ENCODE measurements at regions not wholly inside any gene's neighbourhood (a gene's known extent, or its start where the extent isn't known, plus 50 kb on each side); places are given as distances from the start of the nearest gene placed in this dataset.

DNA sequence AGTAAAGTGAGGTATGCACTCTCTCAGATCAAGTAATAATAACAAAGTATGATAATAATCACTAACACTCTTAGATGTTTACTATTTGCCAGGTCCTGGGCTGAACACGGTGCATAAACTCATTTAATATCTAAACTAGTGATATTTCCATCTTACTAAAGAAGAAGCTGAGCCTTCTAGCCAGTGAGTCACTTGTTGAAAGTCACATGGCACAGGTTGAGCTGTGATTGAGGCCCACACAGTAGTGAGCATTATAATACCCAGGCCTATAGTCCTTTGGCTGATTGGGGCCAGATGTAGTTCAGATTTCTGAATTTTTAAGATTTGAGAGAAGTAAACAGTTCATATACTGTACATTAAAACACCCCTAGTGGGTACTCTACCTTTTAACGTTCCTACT is 93.2 kb upstream of the CCDC80 start:
- peak overlapping the region; percentile 99 for H2AFZ ChIP-seq (ENCODE audit: low read depth, low read length, poor library complexity, severe bottlenecking)
- no peaks in the 10 kb centered on the region for H4K20me1 ChIP-seq (ENCODE audit: insufficient read depth)
- ATAC-seq (no peak), DNase-seq (ENCODE audit: low read depth, low spot score) (no peak)
- intact Hi-C loops (cut with micrococcal nuclease), result loop anchor here (1.0 to 2.0 kb wide), 3 partner anchors 81 to 245 kb away; no protein-coding TSS in a partner anchor
- no peaks in the 10 kb centered on the region for H3K9me3 ChIP-seq (ENCODE audit: control insufficient read depth in 1 of 2, insufficient read depth in 1 of 2, low read depth in 1 of 2, low read length in 2 of 2)
- ChIA-PET RAD21 (ENCODE audit: low non-redundant PET in 1 of 2, low total read pairs in 2 of 2, uncharacterized antibody in 2 of 2, unreplicated experiment in 2 of 2) (interaction anchor here (1.1 to 1.7 kb wide), 7 partner anchors 80 to 245 kb away, joined by 3 to 8 read pairs (median 4); no protein-coding TSS in a partner anchor), CTCF (interaction anchor here (0.6 to 3.7 kb wide), 33 partner anchors 10 to 554 kb away, joined by 3 to 32 read pairs (median 6); partner anchors contain the start of gene GTPBP8), POLR2A (interaction anchor here (1.8 kb wide), 1 partner anchor 245 kb away, joined by 8 read pairs; no protein-coding TSS in a partner anchor)
- no peaks in the 10 kb centered on the region for H3K9me2 ChIP-seq (ENCODE audit: insufficient read depth)
- no peak overlapping the region for H3K27ac ChIP-seq (ENCODE audit: low read depth, low read length)
- H3K27me3 ChIP-seq (ENCODE audit: insufficient read depth, low read length), result no peaks in the 10 kb centered on the region
- no TSS peak for BruUV-seq (replicated peaks)
- H3K9ac ChIP-seq (ENCODE audit: low read length), result no peak overlapping the region
- H3K4me3 ChIP-seq (replicated peaks in 1 of 2; ENCODE audit: low read depth in 1 of 2, low read length in 2 of 2), result no peak overlapping the region
- H3K4me2 ChIP-seq (ENCODE audit: low read length), result peak overlapping the region; percentile 54
- H3K79me2 ChIP-seq (ENCODE audit: insufficient read depth, low read length), result no peaks in the 10 kb centered on the region
- TF ChIP-seq EGR1 (IDR thresholded peaks at IDR 0.05; ENCODE audit: low read depth) (no peak), JUND (IDR thresholded peaks at IDR 0.05) (no peak), TCF7L2 (IDR thresholded peaks at IDR 0.05; ENCODE audit: borderline replicate concordance, extremely low read depth, insufficient read depth, insufficient read length) (no peak), POLR2A (IDR thresholded peaks at IDR 0.05; ENCODE audit: borderline replicate concordance, extremely low read depth, insufficient read depth, insufficient read length) (no peak)
- TF ChIP-seq, protein P1, sequence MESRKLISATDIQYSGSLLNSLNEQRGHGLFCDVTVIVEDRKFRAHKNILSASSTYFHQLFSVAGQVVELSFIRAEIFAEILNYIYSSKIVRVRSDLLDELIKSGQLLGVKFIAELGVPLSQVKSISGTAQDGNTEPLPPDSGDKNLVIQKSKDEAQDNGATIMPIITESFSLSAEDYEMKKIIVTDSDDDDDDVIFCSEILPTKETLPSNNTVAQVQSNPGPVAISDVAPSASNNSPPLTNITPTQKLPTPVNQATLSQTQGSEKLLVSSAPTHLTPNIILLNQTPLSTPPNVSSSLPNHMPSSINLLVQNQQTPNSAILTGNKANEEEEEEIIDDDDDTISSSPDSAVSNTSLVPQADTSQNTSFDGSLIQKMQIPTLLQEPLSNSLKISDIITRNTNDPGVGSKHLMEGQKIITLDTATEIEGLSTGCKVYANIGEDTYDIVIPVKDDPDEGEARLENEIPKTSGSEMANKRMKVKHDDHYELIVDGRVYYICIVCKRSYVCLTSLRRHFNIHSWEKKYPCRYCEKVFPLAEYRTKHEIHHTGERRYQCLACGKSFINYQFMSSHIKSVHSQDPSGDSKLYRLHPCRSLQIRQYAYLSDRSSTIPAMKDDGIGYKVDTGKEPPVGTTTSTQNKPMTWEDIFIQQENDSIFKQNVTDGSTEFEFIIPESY (IDR thresholded peaks at IDR 0.05; ENCODE audit: extremely low read depth, insufficient replicate concordance, low read length), result no peak
- peaks cover 0 to 7% of the 10 kb centered on the region in 2 experiments; a peak in 2 of 4 replicates for H3K4me1 ChIP-seq (ENCODE audit: control insufficient read depth in 1 of 2, insufficient read depth in 2 of 2, low read length in 2 of 2)
- H3K36me3 ChIP-seq (ENCODE audit: control insufficient read depth in 1 of 2, insufficient read depth in 2 of 2, low read length in 2 of 2), result no peaks in the 10 kb centered on the region

DNA sequence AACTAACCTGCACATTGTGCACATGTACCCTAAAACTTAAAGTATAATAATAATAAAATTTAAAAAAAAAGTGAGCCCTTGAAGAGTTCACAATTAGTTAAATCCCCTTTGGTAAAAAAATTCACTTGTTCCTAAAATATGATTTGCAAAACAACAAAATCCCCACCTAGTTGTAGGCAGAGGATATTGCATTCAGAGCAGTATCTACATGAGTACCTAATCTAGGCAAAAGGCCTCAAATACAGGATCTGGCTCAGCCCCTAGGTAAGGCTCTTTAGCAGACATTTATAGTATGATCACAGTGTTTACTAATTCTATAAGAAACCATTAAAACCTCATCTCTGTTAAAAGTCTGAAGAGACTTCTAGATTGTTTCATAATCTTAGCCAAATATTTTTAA is 89.3 kb upstream of the CCDC80 start:
- BruUV-seq (replicated peaks), result no TSS peak
- intact Hi-C loops (cut with micrococcal nuclease), result no loop called here
- Histone ChIP-seq H3K4me3 (replicated peaks in 1 of 2; ENCODE audit: low read depth in 1 of 2, low read length in 2 of 2) (no peak overlapping the region), H3K9me3 (ENCODE audit: control insufficient read depth in 1 of 2, insufficient read depth in 1 of 2, low read depth in 1 of 2, low read length in 2 of 2) (no peaks in the 10 kb centered on the region), H3K79me2 (ENCODE audit: insufficient read depth, low read length) (no peaks in the 10 kb centered on the region), H3K9me2 (ENCODE audit: insufficient read depth) (no peaks in the 10 kb centered on the region), H2AFZ (ENCODE audit: low read depth, low read length, poor library complexity, severe bottlenecking) (no peak overlapping the region), H3K27me3 (ENCODE audit: insufficient read depth, low read length) (no peaks in the 10 kb centered on the region), H3K4me2 (ENCODE audit: low read length) (no peak overlapping the region), H4K20me1 (ENCODE audit: insufficient read depth) (no peaks in the 10 kb centered on the region), H3K4me1 (ENCODE audit: control insufficient read depth in 1 of 2, insufficient read depth in 2 of 2, low read length in 2 of 2) (peaks cover 0 to 7% of the 10 kb centered on the region in 2 experiments; a peak in 2 of 4 replicates), H3K36me3 (ENCODE audit: control insufficient read depth in 1 of 2, insufficient read depth in 2 of 2, low read length in 2 of 2) (no peaks in the 10 kb centered on the region), H3K9ac (ENCODE audit: low read length) (no peak overlapping the region), H3K27ac (ENCODE audit: low read depth, low read length) (no peak overlapping the region)
- DNase-seq (ENCODE audit: low read depth, low spot score) (no peak), ATAC-seq (no peak)
- ChIA-PET POLR2A (no interaction called here), RAD21 (ENCODE audit: low non-redundant PET in 1 of 2, low total read pairs in 2 of 2, uncharacterized antibody in 2 of 2, unreplicated experiment in 2 of 2) (no interaction called here), CTCF (no interaction called here)
- TF ChIP-seq EZH2 (IDR thresholded peaks at IDR 0.05) (no peak), YY1 (IDR thresholded peaks at IDR 0.05; ENCODE audit: extremely low read depth, insufficient replicate concordance, low read depth, low read length) (no peak), EGR1 (IDR thresholded peaks at IDR 0.05; ENCODE audit: low read depth) (no peak), SRF (IDR thresholded peaks at IDR 0.05; ENCODE audit: low read depth) (no peak), CBX3 (IDR thresholded peaks at IDR 0.05; ENCODE audit: low read depth) (no peak)
- TF ChIP-seq, protein P2, sequence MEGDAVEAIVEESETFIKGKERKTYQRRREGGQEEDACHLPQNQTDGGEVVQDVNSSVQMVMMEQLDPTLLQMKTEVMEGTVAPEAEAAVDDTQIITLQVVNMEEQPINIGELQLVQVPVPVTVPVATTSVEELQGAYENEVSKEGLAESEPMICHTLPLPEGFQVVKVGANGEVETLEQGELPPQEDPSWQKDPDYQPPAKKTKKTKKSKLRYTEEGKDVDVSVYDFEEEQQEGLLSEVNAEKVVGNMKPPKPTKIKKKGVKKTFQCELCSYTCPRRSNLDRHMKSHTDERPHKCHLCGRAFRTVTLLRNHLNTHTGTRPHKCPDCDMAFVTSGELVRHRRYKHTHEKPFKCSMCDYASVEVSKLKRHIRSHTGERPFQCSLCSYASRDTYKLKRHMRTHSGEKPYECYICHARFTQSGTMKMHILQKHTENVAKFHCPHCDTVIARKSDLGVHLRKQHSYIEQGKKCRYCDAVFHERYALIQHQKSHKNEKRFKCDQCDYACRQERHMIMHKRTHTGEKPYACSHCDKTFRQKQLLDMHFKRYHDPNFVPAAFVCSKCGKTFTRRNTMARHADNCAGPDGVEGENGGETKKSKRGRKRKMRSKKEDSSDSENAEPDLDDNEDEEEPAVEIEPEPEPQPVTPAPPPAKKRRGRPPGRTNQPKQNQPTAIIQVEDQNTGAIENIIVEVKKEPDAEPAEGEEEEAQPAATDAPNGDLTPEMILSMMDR (IDR thresholded peaks at IDR 0.05 in 2 of 3, conservative IDR thresholded peaks at IDR 0.05 in 1 of 3; ENCODE audit: borderline replicate concordance in 1 of 3, insufficient read depth in 1 of 3, low read depth in 2 of 3, low read length in 2 of 3), result peak in 1 of 3 experiments; percentile 3; a peak in 1 of 6 replicates
